Transverse colon (tissue), 4 donors: ENCODE measurements at regions not wholly inside any gene's neighbourhood (a gene's known extent, or its start where the extent isn't known, plus 50 kb on each side); places are given as distances from the start of the nearest gene placed in this dataset.

Experiments used
- CTCF ChIP-seq, 5 experiments: fragments of 200-600 bp in 3 of 5; fragments of 450-650 bp in 2 of 5; sonication (generic) in 3 of 5; IDR thresholded peaks; 1 replicate in 2 of 5; 2 replicates in 3 of 5; pipeline ENCODE4 v1.5.1; 2016 to 2017; ENCODE audit warnings: antibody characterized with exemption in 5 of 5, inconsistent platforms in 3 of 5, mild to moderate bottlenecking in 2 of 5, moderate library complexity in 1 of 5
- POLR2A ChIP-seq: fragments of 450-650 bp; IDR thresholded peaks from one replicate; pipeline ENCODE4 v1.6.1; 2016; ENCODE audit warnings: antibody characterized with exemption, mild to moderate bottlenecking, moderate library complexity
- POLR2AphosphoS5 ChIP-seq, 3 donors: sonication (generic); formaldehyde crosslinking; IDR thresholded peaks; one replicate each; pipeline ENCODE4 v1.6.1; 2016; ENCODE audit warnings: antibody characterized with exemption in 3 of 3

GRCh38 chr3:10565814-10566213, 60.4 kb upstream of the ATP2B2 start:
- no peak for TF ChIP-seq CTCF (IDR thresholded peaks at IDR 0.05)
- TF ChIP-seq POLR2A, result no peak
- no peak for TF ChIP-seq POLR2AphosphoS5 (IDR thresholded peaks at IDR 0.05)
